Common myeloid progenitor, CD34-positive (primary cell): ENCODE measurements at regions not wholly inside any gene's neighbourhood (a gene's known extent, or its start where the extent isn't known, plus 50 kb on each side); places are given as distances from the start of the nearest gene placed in this dataset.

Experiments
- CTCF ChIA-PET: fragments of 350-600 bp; sonication (Branson Sonifier 250); formaldehyde crosslinking; loops from one replicate; lab custom pipeline; 2021; ENCODE audit warnings: antibody characterized with exemption; lab: Charles Lee
- POLR2A ChIA-PET: fragments of 350-600 bp; sonication (Branson Sonifier 250); formaldehyde crosslinking; loops from one replicate; lab custom pipeline; 2021; ENCODE audit warnings: antibody characterized with exemption; lab: Charles Lee
- DNase-seq, 3 donors: peaks; one replicate each; pipeline versions ENCODE4 v3.0.0 to v3.0.0-alpha.2; 2013
- H3K27ac ChIP-seq, 2 experiments: 1 replicate in 1 of 2; 2 replicates in 1 of 2; pipeline ENCODE4 v1.7.0; 2013; ENCODE audit warnings: inconsistent platforms in 2 of 2, low read length in 2 of 2, mild to moderate bottlenecking in 2 of 2, low read depth in 1 of 2, moderate library complexity in 1 of 2; ENCODE audit not compliant: severe bottlenecking in 2 of 2, insufficient read depth in 1 of 2, poor library complexity in 1 of 2
- H3K27me3 ChIP-seq, 5 experiments: replicated peaks in 2 of 5; 1 replicate in 3 of 5; 2 replicates in 2 of 5; pipeline versions ENCODE4 v1.6.1 to v1.7.0; 2013; ENCODE audit warnings: low read length in 4 of 5, mild to moderate bottlenecking in 2 of 5, moderate library complexity in 2 of 5, inconsistent platforms in 1 of 5; ENCODE audit not compliant: insufficient read depth in 5 of 5, control insufficient read depth in 4 of 5
- H3K36me3 ChIP-seq, 4 experiments: 1 replicate in 2 of 4; 2 replicates in 2 of 4; pipeline versions ENCODE4 v1.6.1 to v1.7.0; 2013; ENCODE audit warnings: low read length in 3 of 4, control low read depth in 1 of 4, mild to moderate bottlenecking in 1 of 4; ENCODE audit not compliant: control insufficient read depth in 4 of 4, insufficient read depth in 4 of 4
- H3K4me1 ChIP-seq, 4 experiments: 1 replicate in 3 of 4; 2 replicates in 1 of 4; pipeline versions ENCODE4 v1.6.1 to v1.7.1; 2013; ENCODE audit warnings: low read length in 3 of 4, mild to moderate bottlenecking in 3 of 4, control low read depth in 1 of 4, inconsistent platforms in 1 of 4, moderate library complexity in 1 of 4; ENCODE audit not compliant: control insufficient read depth in 4 of 4, insufficient read depth in 4 of 4; ENCODE audit errors: control extremely low read depth in 1 of 4
- H3K4me3 ChIP-seq, 7 experiments: 1 replicate in 4 of 7; 2 replicates in 3 of 7; pipeline versions ENCODE4 v1.5.1 to v1.7.0; 2013; ENCODE audit warnings: mild to moderate bottlenecking in 7 of 7, low read length in 6 of 7, moderate library complexity in 6 of 7, inconsistent platforms in 2 of 7, low read depth in 2 of 7, control low read depth in 1 of 7; ENCODE audit not compliant: insufficient read depth in 4 of 7, control insufficient read depth in 1 of 7; ENCODE audit errors: extremely low read depth in 1 of 7
- H3K9me3 ChIP-seq, 5 experiments: 1 replicate in 4 of 5; 2 replicates in 1 of 5; pipeline versions ENCODE4 v1.6.1 to v1.7.1; 2013; ENCODE audit warnings: low read length in 4 of 5, mild to moderate bottlenecking in 2 of 5, inconsistent platforms in 1 of 5, low read depth in 1 of 5, moderate library complexity in 1 of 5; ENCODE audit not compliant: control insufficient read depth in 4 of 5, insufficient read depth in 2 of 5; ENCODE audit errors: control extremely low read depth in 1 of 5
- WGBS: methylation state at CpG from one replicate; pipeline ENCODE4 v1.1.5; 2013; ENCODE audit not compliant: insufficient coverage; 5-methylcytosine and 5-hydroxymethylcytosine counted together

GRCh38 chr14:94882401-94882800 is 112.5 kb upstream of the GSC start:
- WGBS, result 96% methylated on average over 3 of the region's 3 CpGs
- POLR2A ChIA-PET, result no interaction called here
- CTCF ChIA-PET, result interaction anchor here (1.0 kb wide), 1 partner anchor 19 kb away, joined by 3 read pairs; no protein-coding TSS in a partner anchor

GRCh38 chr14:94880876-94881275 is 111.0 kb upstream of the GSC start:
- Histone ChIP-seq H3K27ac (no peak overlapping the region), H3K4me1 (no peaks in the 10 kb centered on the region), H3K4me3 (no peak overlapping the region), H3K27me3 (peaks cover 0 to 20% (median 2%) of the 10 kb centered on the region in 5 experiments), H3K36me3 (no peaks in the 10 kb centered on the region), H3K9me3 (no peaks in the 10 kb centered on the region)
- DNase-seq, result no peak
- POLR2A ChIA-PET, result no interaction called here
- CTCF ChIA-PET, result no interaction called here
- WGBS, result 95% methylated on average over 11 of the region's 11 CpGs

More at GRCh38 chr14:94882401-94882800, 112.5 kb upstream of the GSC start:
- H3K4me1 ChIP-seq, result no peaks in the 10 kb centered on the region
- no peaks in the 10 kb centered on the region for H3K36me3 ChIP-seq
- no peak for DNase-seq
- H3K4me3 ChIP-seq, result no peak overlapping the region
- H3K27ac ChIP-seq, result no peak overlapping the region
- peaks cover 0 to 11% (median 2%) of the 10 kb centered on the region in 5 experiments for H3K27me3 ChIP-seq
- no peaks in the 10 kb centered on the region for H3K9me3 ChIP-seq

- Histone ChIP-seq H3K27ac (no peak overlapping the region), H3K4me1 (no peaks in the 10 kb centered on the region), H3K36me3 (no peaks in the 10 kb centered on the region), H3K27me3 (peaks cover 0 to 25% (median 5%) of the 10 kb centered on the region in 5 experiments), H3K4me3 (no peak overlapping the region), H3K9me3 (no peaks in the 10 kb centered on the region)
- ChIA-PET POLR2A (no interaction called here), CTCF (no interaction called here)
- 97% methylated on average over 5 of the region's 5 CpGs for WGBS
- no peak for DNase-seq
Observed at GRCh38 chr14:94880106-94880505, 110.2 kb upstream of the GSC start.

- H3K27me3 ChIP-seq, result peaks cover 0 to 25% (median 5%) of the 10 kb centered on the region in 5 experiments
- 75% methylated on average over 5 of the region's 5 CpGs for WGBS
- POLR2A ChIA-PET, result no interaction called here
- H3K36me3 ChIP-seq, result no peaks in the 10 kb centered on the region
- no peaks in the 10 kb centered on the region for H3K4me1 ChIP-seq
- no peak for DNase-seq
- no peak overlapping the region for H3K27ac ChIP-seq
- CTCF ChIA-PET, result no interaction called here
- no peaks in the 10 kb centered on the region for H3K9me3 ChIP-seq
- no peak overlapping the region for H3K4me3 ChIP-seq
Observed at GRCh38 chr14:94879537-94879936, 109.6 kb upstream of the GSC start.

- no peak overlapping the region for H3K27ac ChIP-seq
- CTCF ChIA-PET, result no interaction called here
- no peak overlapping the region for H3K4me3 ChIP-seq
- no peaks in the 10 kb centered on the region for H3K9me3 ChIP-seq
- DNase-seq, result no peak
- POLR2A ChIA-PET, result no interaction called here
- no peaks in the 10 kb centered on the region for H3K36me3 ChIP-seq
- 56% methylated on average over 1 of the region's 4 CpGs for WGBS
- H3K27me3 ChIP-seq, result peaks cover 0 to 25% (median 5%) of the 10 kb centered on the region in 5 experiments
- H3K4me1 ChIP-seq, result no peaks in the 10 kb centered on the region
Observed at GRCh38 chr14:94876306-94876705, 106.4 kb upstream of the GSC start.

- Histone ChIP-seq H3K27ac (no peak overlapping the region), H3K4me1 (no peaks in the 10 kb centered on the region), H3K9me3 (no peaks in the 10 kb centered on the region), H3K36me3 (no peaks in the 10 kb centered on the region), H3K27me3 (peaks cover 0 to 26% (median 3%) of the 10 kb centered on the region in 5 experiments), H3K4me3 (no peak overlapping the region)
- DNase-seq, result no peak
- ChIA-PET CTCF (no interaction called here), POLR2A (no interaction called here)
- 87% methylated on average over 4 of the region's 6 CpGs for WGBS
Observed at GRCh38 chr14:94875256-94875655, 105.3 kb upstream of the GSC start.

- 84% methylated on average over 2 of the region's 3 CpGs for WGBS
- Histone ChIP-seq H3K27ac (no peak overlapping the region), H3K36me3 (no peaks in the 10 kb centered on the region), H3K9me3 (no peaks in the 10 kb centered on the region), H3K4me1 (no peaks in the 10 kb centered on the region), H3K4me3 (no peak overlapping the region), H3K27me3 (peaks cover 0 to 57% (median 19%) of the 10 kb centered on the region in 5 experiments)
- ChIA-PET CTCF (no interaction called here), POLR2A (no interaction called here)
- DNase-seq, result no peak
Observed at GRCh38 chr14:94868772-94869072, 98.8 kb upstream of the GSC start.
